Dedifferentiated amniotic fluid mesenchymal stem cell (primary cell): ENCODE measurements at regions not wholly inside any gene's neighbourhood (a gene's known extent, or its start where the extent isn't known, plus 50 kb on each side); places are given as distances from the start of the nearest gene placed in this dataset.

ENCODE experiments used
- DNase-seq: peaks from one replicate; pipeline ENCODE4 v3.0.0-alpha.2; 2016; ENCODE audit errors: extremely low spot score

GRCh38 chr16:77662246-77662645 is 60.1 kb upstream of the NUDT7 start:
- no peak for DNase-seq

- no peak for DNase-seq
Observed at GRCh38 chr16:77663711-77664110, 58.6 kb upstream of the NUDT7 start.

- DNase-seq = no peak
Observed at GRCh38 chr16:77666771-77667170, 55.5 kb upstream of the NUDT7 start.

GRCh38 chr16:77668201-77668600 is 54.1 kb upstream of the NUDT7 start:
- DNase-seq = no peak

- DNase-seq = no peak
Observed at GRCh38 chr16:77669057-77669456, 53.3 kb upstream of the NUDT7 start.
